Kidney epithelial cell (primary cell): ENCODE measurements at regions not wholly inside any gene's neighbourhood (a gene's known extent, or its start where the extent isn't known, plus 50 kb on each side); places are given as distances from the start of the nearest gene placed in this dataset.

Experiments
- DNase-seq: peaks from one replicate; pipeline ENCODE4 v3.0.0-alpha.2; 2010; ENCODE audit warnings: low read depth
- H3K27me3 ChIP-seq: 2 replicates; pipeline ENCODE4 v1.6.0; 2011; ENCODE audit warnings: low read length; ENCODE audit not compliant: control insufficient read depth, insufficient read depth
- H3K36me3 ChIP-seq: 2 replicates; pipeline ENCODE4 v1.5.1; 2011; ENCODE audit warnings: low read length; ENCODE audit not compliant: control insufficient read depth, insufficient read depth
- H3K4me3 ChIP-seq: 2 replicates; pipeline ENCODE4 v1.5.1; 2011; ENCODE audit warnings: low read depth, mild to moderate bottlenecking, control low read depth, low read length
- CTCF ChIP-seq: IDR thresholded peaks from 2 replicates; pipeline ENCODE4 v1.5.1; 2011; ENCODE audit warnings: mild to moderate bottlenecking, moderate library complexity, low read length, control low read depth, inconsistent platforms; ENCODE audit not compliant: insufficient read depth, poor library complexity, severe bottlenecking

GRCh38 chr4:55242506-55242905 lies 103.5 kb upstream of the SRD5A3 start:
- H3K27me3 ChIP-seq, result no peaks in the 10 kb centered on the region
- no peak overlapping the region for H3K4me3 ChIP-seq
- H3K36me3 ChIP-seq, result no peaks in the 10 kb centered on the region
- DNase-seq, result no peak
- no peak for TF ChIP-seq CTCF

GRCh38 chr4:55247521-55247920 lies 98.5 kb upstream of the SRD5A3 start:
- no peaks in the 10 kb centered on the region for H3K27me3 ChIP-seq
- no peaks in the 10 kb centered on the region for H3K36me3 ChIP-seq
- TF ChIP-seq CTCF, result no peak
- DNase-seq, result no peak
- no peak overlapping the region for H3K4me3 ChIP-seq

GRCh38 chr4:55248756-55249155 lies 97.3 kb upstream of the SRD5A3 start:
- no peak for TF ChIP-seq CTCF
- no peak overlapping the region for H3K4me3 ChIP-seq
- no peaks in the 10 kb centered on the region for H3K36me3 ChIP-seq
- DNase-seq, result no peak
- H3K27me3 ChIP-seq, result no peaks in the 10 kb centered on the region

GRCh38 chr4:55249476-55249875 lies 96.6 kb upstream of the SRD5A3 start:
- DNase-seq, result no peak
- H3K36me3 ChIP-seq, result no peaks in the 10 kb centered on the region
- no peak for TF ChIP-seq CTCF

GRCh38 chr4:55251342-55251741 lies 94.7 kb upstream of the SRD5A3 start:
- no peak for DNase-seq
- Histone ChIP-seq H3K36me3 (no peaks in the 10 kb centered on the region), H3K4me3 (no peak overlapping the region), H3K27me3 (no peaks in the 10 kb centered on the region)
- no peak for TF ChIP-seq CTCF

More at GRCh38 chr4:55249476-55249875, 96.6 kb upstream of the SRD5A3 start:
- no peak overlapping the region for H3K4me3 ChIP-seq
- H3K27me3 ChIP-seq, result no peaks in the 10 kb centered on the region

- DNase-seq, result no peak
- no peaks in the 10 kb centered on the region for H3K27me3 ChIP-seq
- no peaks in the 10 kb centered on the region for H3K36me3 ChIP-seq
- H3K4me3 ChIP-seq, result no peak overlapping the region
- TF ChIP-seq CTCF, result no peak
These were observed 94.1 kb upstream of the SRD5A3 start for GRCh38 chr4:55251896-55252295.
